Esophagus squamous epithelium (tissue), 5 donors: ENCODE measurements at regions not wholly inside any gene's neighbourhood (a gene's known extent, or its start where the extent isn't known, plus 50 kb on each side); places are given as distances from the start of the nearest gene placed in this dataset.

Experiments
- DNase-seq: peaks from one replicate; lab custom pipeline; 2025; lab: John Stamatoyannopoulos, UW
- H3K27ac ChIP-seq, 4 donors: fragments of 200-600 bp; sonication (generic); one replicate each; pipeline ENCODE4 v1.5.1; 2016 to 2019; ENCODE audit warnings: mild to moderate bottlenecking in 1 of 4
- H3K27me3 ChIP-seq, 4 donors: fragments of 200-600 bp; sonication (generic); 1 replicate in 3 of 4; 2 replicates in 1 of 4; pipeline versions ENCODE4 v1.5.1 to v1.6.0; 2017 to 2021; ENCODE audit warnings: antibody characterized with exemption in 1 of 4
- H3K36me3 ChIP-seq, 3 donors: fragments of 200-600 bp; sonication (generic); one replicate each; pipeline ENCODE4 v1.5.1; 2016 to 2019
- H3K4me1 ChIP-seq, 3 donors: fragments of 200-600 bp; sonication (generic); one replicate each; pipeline ENCODE4 v1.5.1; 2017 to 2019
- H3K4me3 ChIP-seq, 4 donors: fragments of 200-600 bp; sonication (generic); 1 replicate in 3 of 4; 2 replicates in 1 of 4; pipeline ENCODE4 v1.5.1; 2016 to 2019; ENCODE audit warnings: mild to moderate bottlenecking in 2 of 4, moderate library complexity in 1 of 4
- H3K9me3 ChIP-seq, 3 donors: fragments of 200-600 bp; sonication (generic); one replicate each; pipeline ENCODE4 v1.5.1; 2016 to 2019
- CTCF ChIP-seq, 6 experiments: fragments of 450-650 bp in 4 of 6; fragments of 200-600 bp in 2 of 6; sonication (generic) in 2 of 6; IDR thresholded peaks; one replicate each; pipeline ENCODE4 v1.5.1; 2016 to 2019; ENCODE audit warnings: antibody characterized with exemption in 6 of 6, mild to moderate bottlenecking in 4 of 6, moderate library complexity in 4 of 6
- POLR2A ChIP-seq, 4 donors: fragments of 450-650 bp; IDR thresholded peaks; one replicate each; pipeline ENCODE4 v1.6.1; 2017; ENCODE audit warnings: antibody characterized with exemption in 4 of 4, mild to moderate bottlenecking in 4 of 4, moderate library complexity in 3 of 4
- WGBS, 2 donors: methylation state at CpG; one replicate each; pipeline ENCODE4 v1.1.5; 2018; 5-methylcytosine and 5-hydroxymethylcytosine counted together
- intact Hi-C: fragments of 100-400 bp; cut with DNase I; formaldehyde crosslinking; loops from one replicate; pipeline ENCODE4 v1.15.0; 2022
- donor health status: DM: yes; HTN: yes; CAD: no.

- TF ChIP-seq CTCF (IDR thresholded peaks at IDR 0.05), result no peak
- TF ChIP-seq POLR2A (IDR thresholded peaks at IDR 0.05), result no peak
- H3K27ac ChIP-seq, result no peak overlapping the region
- H3K4me3 ChIP-seq, result no peak overlapping the region
- H3K27me3 ChIP-seq, result no peaks in the 10 kb centered on the region
- intact Hi-C loops, result no loop called here
- H3K36me3 ChIP-seq, result no peaks in the 10 kb centered on the region
- no peaks in the 10 kb centered on the region for H3K4me1 ChIP-seq
- no peak for DNase-seq
- WGBS, 2 donors, result 65 to 73% methylated on average over 6 of the region's 6 CpGs
- no peaks in the 10 kb centered on the region for H3K9me3 ChIP-seq
Observed at GRCh38 chr6:94289131-94289530, 869.8 kb upstream of the EPHA7 start.

GRCh38 chr6:94278146-94278545 is 858.8 kb upstream of the EPHA7 start:
- Histone ChIP-seq H3K27ac (no peak overlapping the region), H3K36me3 (no peaks in the 10 kb centered on the region), H3K27me3 (no peaks in the 10 kb centered on the region), H3K4me1 (no peaks in the 10 kb centered on the region), H3K4me3 (no peak overlapping the region), H3K9me3 (no peaks in the 10 kb centered on the region)
- 50 to 66% methylated on average over 5 of the region's 5 CpGs for WGBS, 2 donors
- intact Hi-C loops, result no loop called here
- no peak for DNase-seq
- TF ChIP-seq POLR2A (IDR thresholded peaks at IDR 0.05), result no peak
- TF ChIP-seq CTCF (IDR thresholded peaks at IDR 0.05), result no peak

GRCh38 chr6:94272327-94272726 is 853.0 kb upstream of the EPHA7 start:
- Histone ChIP-seq H3K27ac (no peak overlapping the region), H3K4me3 (no peak overlapping the region), H3K36me3 (no peaks in the 10 kb centered on the region), H3K4me1 (no peaks in the 10 kb centered on the region), H3K9me3 (no peaks in the 10 kb centered on the region), H3K27me3 (no peaks in the 10 kb centered on the region)
- DNase-seq, result no peak
- WGBS, 2 donors, result 66 to 78% methylated on average over 2 of the region's 2 CpGs
- no peak for TF ChIP-seq CTCF (IDR thresholded peaks at IDR 0.05)
- no peak for TF ChIP-seq POLR2A (IDR thresholded peaks at IDR 0.05)
- intact Hi-C loops, result no loop called here

GRCh38 chr6:94270091-94270948 is 851.0 kb upstream of the EPHA7 start:
- no peak for DNase-seq
- no peaks in the 10 kb centered on the region for H3K27me3 ChIP-seq
- H3K36me3 ChIP-seq, result no peaks in the 10 kb centered on the region
- WGBS, 2 donors, result 26 to 43% methylated on average over 3 to 4 of the region's 4 CpGs
- TF ChIP-seq POLR2A (IDR thresholded peaks at IDR 0.05) (no peak), CTCF (IDR thresholded peaks at IDR 0.05) (no peak)
- H3K4me1 ChIP-seq, result no peaks in the 10 kb centered on the region
- no peak overlapping the region for H3K4me3 ChIP-seq
- intact Hi-C loops, result no loop called here
- H3K27ac ChIP-seq, result no peak overlapping the region
- no peaks in the 10 kb centered on the region for H3K9me3 ChIP-seq

- Histone ChIP-seq H3K27ac (no peak overlapping the region), H3K9me3 (no peaks in the 10 kb centered on the region), H3K4me1 (no peaks in the 10 kb centered on the region), H3K36me3 (no peaks in the 10 kb centered on the region), H3K27me3 (no peaks in the 10 kb centered on the region), H3K4me3 (no peak overlapping the region)
- DNase-seq, result no peak
- intact Hi-C loops, result no loop called here
- no peak for TF ChIP-seq POLR2A (IDR thresholded peaks at IDR 0.05)
- no peak for TF ChIP-seq CTCF (IDR thresholded peaks at IDR 0.05)
Observed at GRCh38 chr6:94269256-94269655, 849.9 kb upstream of the EPHA7 start.
